ENCODE measurements at regions not wholly inside any gene's neighbourhood (a gene's known extent, or its start where the extent isn't known, plus 50 kb on each side); places are given as distances from the start of the nearest gene placed in this dataset.

DNA sequence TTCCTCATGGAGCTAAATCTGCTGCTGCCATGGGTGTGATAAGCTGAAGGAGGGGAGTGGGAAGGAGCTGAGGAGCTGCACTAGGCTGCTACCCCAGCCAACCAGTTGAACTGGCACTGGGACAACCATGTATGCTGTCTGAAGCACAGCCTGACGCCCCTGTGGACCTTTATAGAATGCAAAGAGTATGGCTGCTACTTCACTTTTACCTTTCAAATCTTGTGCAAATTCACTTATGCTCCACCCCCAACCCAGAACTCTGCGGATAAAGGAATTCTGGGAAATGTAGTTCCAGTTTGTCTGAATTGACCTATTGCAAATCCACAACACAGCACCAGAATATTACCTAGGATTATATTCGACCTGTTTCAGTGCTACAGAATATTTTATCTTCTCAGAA lies 217.4 kb upstream of the SLC35B3 start:
- ATAC-seq (ENCODE audit: low read depth) (no peak), DNase-seq (no peak)
- Histone ChIP-seq H3K79me1 (ENCODE audit: low read depth in 1 of 2, low read length in 2 of 2) (no peaks in the 10 kb centered on the region), H3K56ac (ENCODE audit: extremely low read depth, insufficient read depth, low read length) (no peak overlapping the region), H3K23ac (ENCODE audit: low read depth, low read length) (no peak overlapping the region), H3K9me1 (ENCODE audit: insufficient read depth, low read length) (no peaks in the 10 kb centered on the region), H3K18ac (ENCODE audit: low read depth, low read length) (no peak overlapping the region), H3K4me1 (ENCODE audit: control insufficient read depth, insufficient read depth, low read length) (no peaks in the 10 kb centered on the region), H3K9ac (ENCODE audit: low read depth, low read length) (no peak overlapping the region), H4K8ac (ENCODE audit: low read depth in 2 of 2, low read length in 2 of 2) (no peak overlapping the region), H4K5ac (ENCODE audit: low read depth, low read length) (no peak overlapping the region), H3K27ac (ENCODE audit: insufficient read depth, low read length) (no peak overlapping the region), H3K4me2 (ENCODE audit: low read depth, low read length) (no peak overlapping the region), H4K91ac (ENCODE audit: insufficient read depth, low read depth, low read length) (no peak overlapping the region), H2AK9ac (replicated peaks; ENCODE audit: low read depth, low read length, poor library complexity) (no peak overlapping the region), H3K4me3 (ENCODE audit: insufficient read depth, low read depth, low read length) (no peak overlapping the region), H2BK20ac (ENCODE audit: low read depth, low read length) (no peak overlapping the region), H3K9me3 (ENCODE audit: control insufficient read depth, insufficient read depth, low read length) (peaks cover 15% of the 10 kb centered on the region), H3K36me3 (ENCODE audit: control insufficient read depth, insufficient read depth, low read length) (no peaks in the 10 kb centered on the region), H4K20me1 (ENCODE audit: insufficient read depth, low read length) (no peaks in the 10 kb centered on the region), H3K27me3 (ENCODE audit: control insufficient read depth, insufficient read depth, low read length) (no peaks in the 10 kb centered on the region), H3K4ac (ENCODE audit: low read depth, low read length) (no peak overlapping the region), H2BK120ac (ENCODE audit: low read depth, low read length) (no peak overlapping the region), H2BK5ac (ENCODE audit: low read depth, low read length, poor library complexity, severe bottlenecking) (no peak overlapping the region), H2AFZ (replicated peaks; ENCODE audit: low read length, poor library complexity) (no peak overlapping the region), H2AK5ac (ENCODE audit: low read depth, low read length) (no peak overlapping the region), H3K14ac (replicated peaks; ENCODE audit: low read depth, low read length) (no peak overlapping the region), H2BK15ac (ENCODE audit: low read depth, low read length) (no peak overlapping the region)
- intact Hi-C loops (cut with micrococcal nuclease), result no loop called here
- dilution Hi-C loops (cut with HindIII; ENCODE audit: low sequenced_read_pairs, unreplicated experiment), result no loop called here
- in situ Hi-C loops (cut with MboI; ENCODE audit: low sequenced_read_pairs), result no loop called here
- ChIA-PET POLR2A (ENCODE audit: unreplicated experiment) (no interaction called here), CTCF (no interaction called here)
- no TSS peak for BruUV-seq (replicated peaks)
- no CpG with 5 or more reads among the region's 3 CpGs for WGBS, 2 experiments (ENCODE audit: extremely low coverage in 2 of 2, insufficient read length in 1 of 2)
- TF ChIP-seq RAD21 (IDR thresholded peaks at IDR 0.05; ENCODE audit: low read length) (no peak), RFX5 (IDR thresholded peaks at IDR 0.05; ENCODE audit: low read depth, low read length) (no peak), POLR2A (IDR thresholded peaks at IDR 0.05; ENCODE audit: low read depth, low read length) (no peak), FOS (IDR thresholded peaks at IDR 0.05; ENCODE audit: low read depth, low read length) (no peak), CHD1 (IDR thresholded peaks at IDR 0.05; ENCODE audit: low read depth, low read length) (no peak), SMC3 (IDR thresholded peaks at IDR 0.05; ENCODE audit: low read depth, low read length) (no peak), MXI1 (IDR thresholded peaks at IDR 0.05; ENCODE audit: borderline replicate concordance, low read depth, low read length) (no peak), CEBPB (IDR thresholded peaks at IDR 0.05; ENCODE audit: low read depth, low read length) (no peak), NFE2L2 (IDR thresholded peaks at IDR 0.05; ENCODE audit: low read depth, low read length) (no peak), MAFK (IDR thresholded peaks at IDR 0.05; ENCODE audit: low read depth, low read length) (no peak), MAZ (IDR thresholded peaks at IDR 0.05; ENCODE audit: borderline replicate concordance, low read depth, low read length) (no peak)
- TF ChIP-seq, protein P1, sequence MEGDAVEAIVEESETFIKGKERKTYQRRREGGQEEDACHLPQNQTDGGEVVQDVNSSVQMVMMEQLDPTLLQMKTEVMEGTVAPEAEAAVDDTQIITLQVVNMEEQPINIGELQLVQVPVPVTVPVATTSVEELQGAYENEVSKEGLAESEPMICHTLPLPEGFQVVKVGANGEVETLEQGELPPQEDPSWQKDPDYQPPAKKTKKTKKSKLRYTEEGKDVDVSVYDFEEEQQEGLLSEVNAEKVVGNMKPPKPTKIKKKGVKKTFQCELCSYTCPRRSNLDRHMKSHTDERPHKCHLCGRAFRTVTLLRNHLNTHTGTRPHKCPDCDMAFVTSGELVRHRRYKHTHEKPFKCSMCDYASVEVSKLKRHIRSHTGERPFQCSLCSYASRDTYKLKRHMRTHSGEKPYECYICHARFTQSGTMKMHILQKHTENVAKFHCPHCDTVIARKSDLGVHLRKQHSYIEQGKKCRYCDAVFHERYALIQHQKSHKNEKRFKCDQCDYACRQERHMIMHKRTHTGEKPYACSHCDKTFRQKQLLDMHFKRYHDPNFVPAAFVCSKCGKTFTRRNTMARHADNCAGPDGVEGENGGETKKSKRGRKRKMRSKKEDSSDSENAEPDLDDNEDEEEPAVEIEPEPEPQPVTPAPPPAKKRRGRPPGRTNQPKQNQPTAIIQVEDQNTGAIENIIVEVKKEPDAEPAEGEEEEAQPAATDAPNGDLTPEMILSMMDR (conservative IDR thresholded peaks at IDR 0.05; ENCODE audit: low read depth, low read length), result no peak
- TF ChIP-seq, protein P2, sequence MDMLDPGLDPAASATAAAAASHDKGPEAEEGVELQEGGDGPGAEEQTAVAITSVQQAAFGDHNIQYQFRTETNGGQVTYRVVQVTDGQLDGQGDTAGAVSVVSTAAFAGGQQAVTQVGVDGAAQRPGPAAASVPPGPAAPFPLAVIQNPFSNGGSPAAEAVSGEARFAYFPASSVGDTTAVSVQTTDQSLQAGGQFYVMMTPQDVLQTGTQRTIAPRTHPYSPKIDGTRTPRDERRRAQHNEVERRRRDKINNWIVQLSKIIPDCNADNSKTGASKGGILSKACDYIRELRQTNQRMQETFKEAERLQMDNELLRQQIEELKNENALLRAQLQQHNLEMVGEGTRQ (IDR thresholded peaks at IDR 0.05; ENCODE audit: low read depth, low read length), result no peak
